ENCODE measurements at regions not wholly inside any gene's neighbourhood (a gene's known extent, or its start where the extent isn't known, plus 50 kb on each side); places are given as distances from the start of the nearest gene placed in this dataset.

- peak; percentile 65 for DNase-seq (ENCODE audit: low read depth)
- H3K4me3 ChIP-seq (ENCODE audit: control insufficient read depth, low read depth, low read length), result no peak overlapping the region
- no peak for TF ChIP-seq CTCF (conservative IDR thresholded peaks at IDR 0.05; ENCODE audit: control insufficient read depth, insufficient read depth, low read depth, low read length)
Measured at GRCh38 chr3:111315930-111316587, 225.9 kb upstream of the CD96 start.

- DNase-seq (ENCODE audit: low read depth), result no peak
- no peak overlapping the region for H3K4me3 ChIP-seq (ENCODE audit: control insufficient read depth, low read depth, low read length)
- no peak for TF ChIP-seq CTCF (conservative IDR thresholded peaks at IDR 0.05; ENCODE audit: control insufficient read depth, insufficient read depth, low read depth, low read length)
Measured at GRCh38 chr3:111318289-111318688, 223.7 kb upstream of the CD96 start.

GRCh38 chr3:111319598-111319997, 222.4 kb upstream of the CD96 start:
- no peak for DNase-seq (ENCODE audit: low read depth)
- no peak for TF ChIP-seq CTCF (conservative IDR thresholded peaks at IDR 0.05; ENCODE audit: control insufficient read depth, insufficient read depth, low read depth, low read length)
- no peak overlapping the region for H3K4me3 ChIP-seq (ENCODE audit: control insufficient read depth, low read depth, low read length)

GRCh38 chr3:111321786-111322185, 220.2 kb upstream of the CD96 start:
- no peak for TF ChIP-seq CTCF (conservative IDR thresholded peaks at IDR 0.05; ENCODE audit: control insufficient read depth, insufficient read depth, low read depth, low read length)
- no peak overlapping the region for H3K4me3 ChIP-seq (ENCODE audit: control insufficient read depth, low read depth, low read length)
- no peak for DNase-seq (ENCODE audit: low read depth)

GRCh38 chr3:111323019-111323418, 219.0 kb upstream of the CD96 start:
- TF ChIP-seq CTCF (conservative IDR thresholded peaks at IDR 0.05; ENCODE audit: control insufficient read depth, insufficient read depth, low read depth, low read length), result no peak
- no peak for DNase-seq (ENCODE audit: low read depth)
- no peak overlapping the region for H3K4me3 ChIP-seq (ENCODE audit: control insufficient read depth, low read depth, low read length)

GRCh38 chr3:111324151-111324550, 217.8 kb upstream of the CD96 start:
- H3K4me3 ChIP-seq (ENCODE audit: control insufficient read depth, low read depth, low read length), result no peak overlapping the region
- DNase-seq (ENCODE audit: low read depth), result no peak
- no peak for TF ChIP-seq CTCF (conservative IDR thresholded peaks at IDR 0.05; ENCODE audit: control insufficient read depth, insufficient read depth, low read depth, low read length)

- no peak overlapping the region for H3K4me3 ChIP-seq (ENCODE audit: control insufficient read depth, low read depth, low read length)
- TF ChIP-seq CTCF (conservative IDR thresholded peaks at IDR 0.05; ENCODE audit: control insufficient read depth, insufficient read depth, low read depth, low read length), result no peak
- no peak for DNase-seq (ENCODE audit: low read depth)
Measured at GRCh38 chr3:111324645-111325044, 217.4 kb upstream of the CD96 start.

Data from fibroblast of mammary gland (primary cell).